ENCODE measurements at regions not wholly inside any gene's neighbourhood (a gene's known extent, or its start where the extent isn't known, plus 50 kb on each side); places are given as distances from the start of the nearest gene placed in this dataset.

GRCh38 chr9:108073823-108074222, 584.3 kb upstream of the KLF4 start:
- TF ChIP-seq CTCF (IDR thresholded peaks at IDR 0.05), result no peak
- TF ChIP-seq POLR2A (IDR thresholded peaks at IDR 0.05), result no peak
